Uterus (tissue), 2 donors: ENCODE measurements at regions not wholly inside any gene's neighbourhood (a gene's known extent, or its start where the extent isn't known, plus 50 kb on each side); places are given as distances from the start of the nearest gene placed in this dataset.

Experiments
- POLR2A ChIP-seq, 2 donors: fragments of 450-650 bp; IDR thresholded peaks; one replicate each; pipeline ENCODE4 v1.6.1; 2016; ENCODE audit warnings: antibody characterized with exemption in 2 of 2, mild to moderate bottlenecking in 1 of 2, moderate library complexity in 1 of 2
- TF ChIP-seq, protein P1 (sequence below), 4 experiments: fragments of 200-600 bp in 2 of 4; fragments of 450-650 bp in 2 of 4; sonication (generic) in 2 of 4; IDR thresholded peaks; one replicate each; pipeline ENCODE4 v1.5.1; 2016 to 2019; ENCODE audit warnings: antibody characterized with exemption in 4 of 4, mild to moderate bottlenecking in 2 of 4, moderate library complexity in 1 of 4

DNA sequence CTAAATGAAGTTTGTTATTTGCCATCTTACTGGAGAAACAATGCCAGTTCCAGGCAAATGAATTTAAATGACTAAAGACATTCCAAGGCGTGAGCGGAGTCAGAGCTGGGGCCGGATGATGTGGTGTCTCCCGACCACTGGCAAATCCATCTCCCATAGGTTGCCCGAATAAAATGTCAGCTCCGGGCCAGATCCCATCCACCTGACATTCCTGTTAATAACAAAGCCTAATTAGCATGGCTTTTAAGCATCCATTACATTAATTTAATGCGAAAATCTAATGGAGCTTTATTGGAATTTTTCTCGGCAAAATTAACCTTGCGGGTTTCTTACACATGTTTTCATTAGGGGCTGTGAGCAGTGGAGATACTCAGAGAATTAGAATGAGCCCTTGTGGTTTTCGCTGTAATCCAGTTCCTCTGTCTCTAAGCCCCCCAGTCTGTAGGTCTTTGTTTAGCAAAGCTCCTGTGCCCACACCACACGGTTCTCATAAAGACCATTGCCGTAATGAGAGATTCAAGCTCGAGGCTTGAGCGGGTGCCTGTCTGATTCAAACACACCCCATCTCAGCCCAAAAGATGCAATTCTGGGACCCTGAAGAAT is 123.3 kb downstream of the CCT6B start:
- TF ChIP-seq, protein P1, sequence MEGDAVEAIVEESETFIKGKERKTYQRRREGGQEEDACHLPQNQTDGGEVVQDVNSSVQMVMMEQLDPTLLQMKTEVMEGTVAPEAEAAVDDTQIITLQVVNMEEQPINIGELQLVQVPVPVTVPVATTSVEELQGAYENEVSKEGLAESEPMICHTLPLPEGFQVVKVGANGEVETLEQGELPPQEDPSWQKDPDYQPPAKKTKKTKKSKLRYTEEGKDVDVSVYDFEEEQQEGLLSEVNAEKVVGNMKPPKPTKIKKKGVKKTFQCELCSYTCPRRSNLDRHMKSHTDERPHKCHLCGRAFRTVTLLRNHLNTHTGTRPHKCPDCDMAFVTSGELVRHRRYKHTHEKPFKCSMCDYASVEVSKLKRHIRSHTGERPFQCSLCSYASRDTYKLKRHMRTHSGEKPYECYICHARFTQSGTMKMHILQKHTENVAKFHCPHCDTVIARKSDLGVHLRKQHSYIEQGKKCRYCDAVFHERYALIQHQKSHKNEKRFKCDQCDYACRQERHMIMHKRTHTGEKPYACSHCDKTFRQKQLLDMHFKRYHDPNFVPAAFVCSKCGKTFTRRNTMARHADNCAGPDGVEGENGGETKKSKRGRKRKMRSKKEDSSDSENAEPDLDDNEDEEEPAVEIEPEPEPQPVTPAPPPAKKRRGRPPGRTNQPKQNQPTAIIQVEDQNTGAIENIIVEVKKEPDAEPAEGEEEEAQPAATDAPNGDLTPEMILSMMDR (IDR thresholded peaks at IDR 0.05): no peak
- TF ChIP-seq POLR2A (IDR thresholded peaks at IDR 0.05): no peak
